M059J (cell line): ENCODE measurements at regions not wholly inside any gene's neighbourhood (a gene's known extent, or its start where the extent isn't known, plus 50 kb on each side); places are given as distances from the start of the nearest gene placed in this dataset.
"Not testable (repeated sequence)": the region's sequence is repeated elsewhere in the genome, so short reads cannot be mapped to it uniquely, and the experiment has no call there.

Experiments used
- DNase-seq: peaks from one replicate; pipeline ENCODE4 v3.0.0-alpha.2; 2012; ENCODE audit warnings: low read depth

DNA sequence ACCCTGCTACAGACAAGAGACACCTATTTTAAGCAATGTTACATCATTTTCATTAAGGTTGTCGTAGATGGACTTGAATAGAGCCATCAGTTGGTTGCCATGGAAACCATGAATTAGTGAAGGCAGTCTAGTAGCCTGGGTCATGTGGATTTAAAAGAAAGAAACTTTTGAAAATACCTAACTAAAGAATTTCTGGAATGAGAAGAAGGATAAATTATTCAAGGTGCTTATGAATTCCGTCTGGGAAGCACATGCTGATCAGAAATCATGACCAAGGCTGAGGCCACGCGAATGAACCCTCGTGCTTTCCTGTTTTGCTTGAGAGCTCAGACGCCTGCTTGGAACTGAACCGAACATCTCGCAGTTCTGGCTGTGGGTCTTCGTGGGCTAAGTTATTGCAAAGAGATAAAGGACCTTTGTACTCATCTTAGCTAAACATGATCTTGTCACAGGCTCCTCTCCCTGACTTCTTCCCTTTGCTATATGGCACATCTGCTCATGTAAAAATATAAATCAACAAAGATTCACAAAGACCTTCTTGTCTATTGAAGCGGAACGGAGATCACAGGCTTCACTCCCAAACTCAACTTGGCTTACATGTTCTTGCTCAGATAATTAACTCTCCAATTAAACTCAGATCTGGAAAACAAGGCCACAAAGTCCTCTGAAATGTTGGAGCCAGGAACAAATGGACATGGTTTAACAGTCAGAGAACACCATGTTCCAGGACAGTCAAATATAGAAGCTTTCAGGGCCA lies 140.2 kb downstream of the NUFIP1 start:
- no peak for DNase-seq

DNA sequence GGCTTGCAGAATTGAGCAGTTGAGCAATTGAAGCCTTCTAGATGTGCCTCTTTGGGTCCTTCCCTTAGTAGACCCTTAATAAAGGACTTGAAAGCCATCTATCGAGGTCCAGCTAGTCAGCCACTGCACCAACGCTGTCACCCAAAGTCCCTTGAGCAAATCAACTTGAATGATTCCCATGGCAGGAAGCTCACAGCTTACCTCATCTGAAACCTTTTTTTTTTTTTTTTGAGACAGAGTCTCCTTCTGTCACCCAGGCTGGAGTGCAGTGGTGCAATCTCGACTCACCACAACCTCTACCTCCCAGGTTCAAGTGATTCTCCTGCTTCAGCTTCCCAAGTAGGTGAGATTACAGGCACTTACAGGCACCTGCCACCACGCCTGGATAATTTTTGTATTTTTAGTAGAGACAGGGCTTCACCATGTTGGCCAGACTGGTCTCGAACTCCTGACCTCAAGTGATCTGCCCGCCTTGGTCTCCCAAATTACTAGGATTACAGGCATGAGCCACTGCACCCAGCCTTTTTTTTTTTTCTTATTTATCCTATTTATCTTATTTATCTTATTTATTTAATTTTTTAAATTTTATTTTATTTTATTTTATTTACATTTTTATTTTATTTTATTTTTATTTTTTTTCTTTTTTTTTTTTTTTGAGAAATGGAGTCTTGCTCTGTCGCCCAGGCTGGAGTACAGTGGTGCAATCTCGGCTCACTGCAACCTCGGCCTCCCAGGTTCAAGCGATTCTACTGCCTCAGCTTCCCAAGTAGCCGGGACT lies 143.8 kb downstream of the NUFIP1 start:
- not testable (repeated sequence) for DNase-seq

DNA sequence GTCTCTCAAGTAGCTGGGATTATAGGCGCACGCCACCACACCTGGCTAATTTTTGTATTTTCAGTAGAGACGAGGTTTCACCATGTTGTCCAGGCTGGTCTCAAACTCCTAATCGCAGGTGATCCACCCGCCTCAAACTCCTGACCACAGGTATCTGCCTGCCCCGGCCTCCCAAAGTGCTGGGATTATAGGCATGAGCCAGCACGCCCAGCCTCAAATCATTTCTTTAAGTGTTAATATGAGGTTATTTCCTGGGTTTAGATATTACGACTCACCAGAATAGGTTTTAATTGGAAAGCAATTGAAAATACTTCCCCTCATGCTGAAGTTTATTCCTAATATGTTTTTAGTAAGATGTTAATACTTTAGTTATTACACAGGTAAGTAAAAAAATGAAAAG lies 144.5 kb downstream of the NUFIP1 start:
- no peak for DNase-seq

DNA sequence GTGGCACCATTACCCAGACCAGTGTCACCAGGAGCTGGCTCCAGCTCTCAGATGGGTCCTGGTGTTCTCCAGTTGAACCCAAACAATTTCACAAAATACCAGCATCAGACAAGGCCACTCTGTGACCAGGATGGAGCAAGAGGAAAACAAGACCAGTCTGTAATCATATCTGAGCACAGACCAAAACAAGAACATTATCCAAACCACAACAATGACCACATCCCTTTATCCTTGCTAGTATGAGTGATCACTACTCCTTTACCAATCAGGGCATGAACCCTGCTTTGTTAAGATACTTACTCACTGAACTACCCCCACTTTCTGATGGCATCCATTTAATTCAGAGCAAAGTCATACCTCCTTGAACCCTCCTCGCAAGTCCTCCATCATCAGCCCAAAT lies 145.9 kb downstream of the NUFIP1 start:
- peak; percentile 69 for DNase-seq

DNA sequence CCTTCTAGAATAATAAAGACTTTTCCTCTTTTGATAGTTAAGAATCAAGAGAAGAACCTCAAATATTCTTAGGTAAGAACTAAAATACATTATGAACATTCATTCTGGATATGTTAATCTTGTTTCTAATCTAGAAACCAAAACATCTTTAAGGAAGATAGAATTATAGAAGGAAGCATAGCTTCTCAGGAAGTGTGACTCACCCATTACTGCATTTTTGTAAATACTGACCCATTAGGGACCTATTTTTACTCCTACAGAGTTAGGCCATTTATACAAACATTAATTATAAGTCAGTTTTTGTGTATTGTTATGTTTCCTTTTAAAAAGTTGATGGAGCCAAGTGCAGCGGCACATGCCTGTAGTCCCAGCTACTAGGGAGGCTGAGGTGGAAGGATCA lies 147.1 kb downstream of the NUFIP1 start:
- DNase-seq = peak; percentile 65

DNA sequence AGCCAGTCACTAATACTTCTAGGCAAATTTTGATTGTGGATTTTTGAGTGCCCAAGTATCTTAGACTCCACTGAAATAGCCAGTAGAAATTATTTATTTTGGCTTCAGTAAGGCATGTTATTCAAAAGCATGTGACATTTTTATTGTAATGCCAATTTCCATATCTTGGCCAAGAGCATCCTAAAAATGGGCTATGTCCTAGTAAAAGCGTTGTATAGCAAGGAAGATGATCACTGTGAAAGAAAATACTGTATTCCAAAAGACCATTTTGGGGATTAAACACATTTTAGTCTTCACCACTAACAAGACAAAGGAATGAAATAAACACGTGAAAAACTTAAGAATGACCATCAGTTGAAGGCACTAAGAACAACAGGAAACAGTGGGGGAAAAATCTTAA lies 149.1 kb downstream of the NUFIP1 start:
- DNase-seq = no peak

DNA sequence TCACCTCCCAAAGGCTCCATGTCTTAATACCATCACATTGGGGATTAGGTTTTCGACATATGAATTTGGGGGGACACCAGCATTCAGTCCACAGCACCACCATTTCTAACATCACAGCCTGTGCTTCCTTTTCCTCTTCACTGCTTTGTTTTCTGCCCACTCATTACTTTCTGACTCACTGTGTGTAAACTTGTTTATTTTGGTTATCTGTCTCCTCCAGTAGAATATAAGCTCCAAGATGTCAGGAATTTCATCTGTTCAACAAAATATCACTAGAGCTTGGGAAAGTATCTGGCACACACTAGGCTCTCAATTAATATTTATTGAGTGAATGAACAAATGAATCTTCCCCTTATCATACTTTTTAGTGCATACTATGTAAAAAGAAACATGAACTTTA lies 152.0 kb downstream of the NUFIP1 start:
- peak; percentile 51 for DNase-seq

DNA sequence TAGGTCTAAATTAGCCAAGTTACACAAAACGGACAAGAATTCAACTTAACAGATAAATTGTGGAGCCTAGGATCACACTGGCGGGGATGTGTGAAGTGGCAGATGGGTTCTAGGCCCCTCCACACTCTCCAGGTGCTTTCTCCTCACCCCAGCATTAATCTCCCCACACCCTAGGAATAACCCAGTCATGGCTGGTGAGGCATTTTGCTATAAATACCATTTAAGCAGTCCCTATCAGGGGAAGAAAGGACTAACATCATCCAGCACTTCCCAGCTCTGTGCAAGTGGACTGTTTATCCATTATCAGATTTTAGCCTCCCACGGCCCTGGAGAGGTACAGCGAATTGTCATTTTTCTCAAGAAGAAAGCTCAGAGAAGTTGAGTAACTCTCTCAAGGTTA lies 154.9 kb downstream of the NUFIP1 start:
- no peak for DNase-seq

DNA sequence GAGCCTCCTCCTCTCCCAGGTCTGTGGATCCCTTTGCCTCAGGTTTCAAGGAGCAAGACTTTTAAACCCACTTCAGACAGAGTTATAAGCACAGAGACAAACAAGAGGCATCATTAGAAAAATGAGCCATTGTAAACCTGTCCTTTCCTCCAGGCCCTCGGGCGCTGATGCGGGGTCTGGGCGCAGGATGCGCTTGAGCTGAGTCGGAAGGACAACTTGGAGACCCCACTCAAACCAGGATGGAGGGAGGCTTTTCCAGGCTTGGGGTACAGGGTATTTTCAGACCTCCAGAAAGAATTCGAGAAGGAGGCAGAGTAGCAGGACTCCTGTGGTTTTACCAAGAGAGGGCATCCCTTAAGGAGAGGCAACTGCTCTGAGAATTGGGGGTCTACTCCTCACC lies 155.6 kb downstream of the NUFIP1 start:
- DNase-seq = no peak

DNA sequence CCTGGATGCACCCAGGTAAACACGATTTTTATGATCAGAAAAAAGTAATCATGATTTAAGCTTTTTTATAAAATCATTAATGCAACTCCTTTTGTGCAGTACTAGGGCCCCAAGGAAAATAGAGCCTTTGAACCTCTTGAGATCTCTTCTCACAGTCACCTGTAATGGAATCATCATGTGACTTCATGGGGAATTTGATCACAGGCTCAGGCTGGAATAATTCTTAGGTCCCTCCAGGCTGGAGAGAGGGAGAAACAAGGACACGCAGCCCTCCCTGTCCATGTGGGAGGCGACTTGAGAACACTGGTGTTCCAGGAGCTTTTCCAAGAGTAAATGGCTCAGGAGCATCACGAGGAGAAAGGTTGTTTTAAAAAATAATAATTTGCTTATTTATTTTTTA lies 156.1 kb downstream of the NUFIP1 start:
- no peak for DNase-seq

DNA sequence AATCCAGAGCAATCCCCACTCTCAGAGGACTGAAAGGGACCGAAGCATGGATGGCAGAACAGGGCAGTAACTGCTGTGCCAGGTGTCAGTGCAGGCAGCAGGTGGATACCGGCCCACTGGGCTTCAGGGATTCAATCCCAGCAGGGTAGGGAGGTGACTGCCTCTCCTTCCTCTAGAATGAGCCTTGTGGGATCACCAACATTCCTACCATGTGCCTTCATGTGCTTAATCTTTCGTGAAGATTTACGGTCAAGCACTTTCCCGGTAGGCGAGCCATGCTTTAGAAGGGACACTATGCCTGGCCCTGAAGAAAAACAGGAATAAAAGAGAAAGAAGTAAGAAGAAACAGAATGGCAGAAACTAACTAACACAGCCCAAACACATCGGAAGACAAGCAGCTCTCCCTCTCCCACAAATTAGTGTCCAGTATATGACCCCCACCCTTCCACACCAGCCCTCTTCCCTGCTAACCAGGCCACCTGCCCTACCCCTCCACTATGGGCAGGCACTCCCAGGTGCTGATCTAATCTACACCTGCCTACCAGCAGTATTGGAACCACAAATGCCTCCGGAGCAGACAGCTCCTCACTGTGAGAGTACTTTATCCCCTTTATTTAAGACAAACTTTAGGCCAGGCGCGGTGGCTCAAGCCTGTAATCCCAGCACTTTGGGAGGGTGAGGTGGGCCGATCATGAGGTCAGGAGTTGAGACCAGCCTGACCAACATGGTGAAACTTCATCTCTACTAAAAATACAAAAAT lies 162.5 kb downstream of the NUFIP1 start:
- DNase-seq = no peak

DNA sequence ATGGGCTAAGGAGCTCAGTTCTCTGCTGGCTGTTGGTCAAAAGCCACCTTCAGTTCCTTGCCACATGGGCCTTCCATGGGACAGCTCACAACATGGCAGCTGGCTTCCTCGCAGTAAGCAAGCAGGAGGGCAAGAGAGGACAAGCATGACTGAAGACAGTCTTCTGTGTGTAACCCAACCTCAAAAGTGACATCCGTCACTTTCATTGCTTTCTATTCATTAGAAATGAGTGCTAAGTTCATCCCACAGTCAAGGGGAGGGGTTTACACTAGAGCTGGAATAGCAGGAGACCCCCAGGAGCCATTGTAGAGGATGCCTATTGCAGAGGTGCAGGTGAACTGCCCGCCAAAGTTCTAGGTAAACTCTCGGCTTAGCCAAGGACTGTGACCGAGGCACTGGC lies 163.3 kb downstream of the NUFIP1 start:
- DNase-seq = no peak

DNA sequence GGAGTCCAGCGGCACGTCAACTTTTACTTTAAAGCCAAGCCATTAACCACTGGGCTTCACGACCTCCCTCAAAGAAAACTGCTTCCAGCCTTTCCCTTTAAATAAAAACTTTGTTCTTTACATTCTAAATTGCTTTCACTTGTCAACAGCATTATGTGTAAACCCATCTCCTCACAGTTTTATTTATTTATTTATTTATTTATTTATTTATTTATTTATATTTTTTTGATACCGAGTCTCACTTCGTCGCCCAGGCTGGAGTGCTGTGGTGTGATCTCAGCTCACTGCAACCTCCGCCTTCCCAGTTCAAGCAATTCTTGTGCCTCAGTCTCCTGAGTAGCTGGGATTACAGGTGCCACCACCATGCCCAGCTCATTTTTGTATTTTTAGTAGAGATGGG lies 165.7 kb downstream of the NUFIP1 start:
- not testable (repeated sequence) for DNase-seq

DNA sequence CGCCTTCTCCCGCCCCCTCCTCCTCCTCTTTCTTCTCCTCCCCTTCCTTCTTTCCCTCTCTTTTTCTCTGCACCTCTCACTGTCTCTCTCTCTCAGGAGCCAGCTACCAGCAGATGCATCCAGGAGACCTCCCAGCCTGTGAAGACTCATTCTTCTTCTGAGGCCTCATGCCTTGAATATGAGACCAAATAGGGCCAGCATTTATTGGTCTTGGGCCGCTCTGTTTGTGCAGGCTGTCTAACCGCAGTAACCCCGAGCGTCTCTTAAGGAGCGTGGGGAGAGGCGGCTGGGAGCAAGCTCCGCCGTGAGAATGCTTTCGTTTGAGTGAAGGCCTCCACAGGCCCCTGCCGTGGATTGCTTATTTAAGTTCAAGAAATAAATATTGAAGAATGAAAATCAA lies 167.0 kb downstream of the NUFIP1 start:
- no peak for DNase-seq

DNA sequence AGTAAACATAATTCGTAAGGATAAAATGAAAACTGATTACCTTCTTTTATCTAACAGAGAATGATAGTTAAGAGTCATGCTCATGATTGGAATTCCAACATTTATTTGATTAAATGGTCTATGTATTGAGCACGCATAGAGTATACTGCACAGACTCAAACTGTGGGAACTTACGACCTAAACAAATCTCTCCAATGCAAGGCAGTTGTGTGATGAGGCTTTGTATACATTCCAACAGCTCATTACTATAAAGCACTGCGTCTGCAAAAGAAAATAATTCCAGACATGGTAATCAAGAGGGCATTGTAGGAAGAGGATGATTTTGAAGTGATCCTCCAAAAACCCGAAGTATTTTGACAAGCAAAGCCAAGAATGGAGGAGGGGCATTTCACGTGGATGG lies 169.5 kb downstream of the NUFIP1 start:
- no peak for DNase-seq

DNA sequence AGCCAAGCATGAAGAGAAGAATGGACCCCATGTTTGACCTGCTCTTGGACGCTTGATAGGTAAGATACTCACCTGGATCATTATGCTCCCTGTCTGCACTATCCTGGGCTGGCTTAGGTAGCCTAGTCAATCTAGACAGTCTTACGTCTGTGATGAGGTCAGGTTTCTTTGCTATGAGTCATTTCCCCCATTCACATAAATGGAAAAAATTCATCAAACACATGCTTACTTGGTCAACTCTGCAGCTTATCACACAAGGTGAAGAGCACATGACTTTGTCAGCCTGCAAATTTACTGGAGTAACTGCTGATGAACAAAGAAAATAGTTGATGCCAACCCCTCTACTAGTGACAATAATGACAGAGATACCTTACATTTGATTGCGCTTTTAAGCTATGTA lies 170.0 kb downstream of the NUFIP1 start:
- peak; percentile 90 for DNase-seq

DNA sequence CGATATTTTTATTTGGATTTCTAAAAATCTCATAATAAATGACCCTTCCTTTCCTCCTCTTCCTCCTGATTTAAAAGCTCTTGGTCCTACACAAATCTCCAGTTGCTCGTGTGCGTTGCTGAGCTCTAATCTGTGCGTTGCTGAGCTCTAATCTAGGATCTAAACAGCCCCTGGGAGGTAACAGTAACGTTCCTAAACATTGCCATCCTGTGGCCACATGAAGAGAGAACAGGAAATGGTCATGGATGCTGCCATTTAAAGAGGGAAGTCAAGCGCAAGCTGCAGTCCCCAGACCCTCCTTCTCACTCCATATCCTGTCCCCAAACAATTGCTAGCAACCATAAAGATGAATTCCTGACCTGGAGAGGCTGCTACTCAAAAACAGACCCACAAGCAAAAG lies 170.8 kb downstream of the NUFIP1 start:
- DNase-seq = peak; percentile 40

DNA sequence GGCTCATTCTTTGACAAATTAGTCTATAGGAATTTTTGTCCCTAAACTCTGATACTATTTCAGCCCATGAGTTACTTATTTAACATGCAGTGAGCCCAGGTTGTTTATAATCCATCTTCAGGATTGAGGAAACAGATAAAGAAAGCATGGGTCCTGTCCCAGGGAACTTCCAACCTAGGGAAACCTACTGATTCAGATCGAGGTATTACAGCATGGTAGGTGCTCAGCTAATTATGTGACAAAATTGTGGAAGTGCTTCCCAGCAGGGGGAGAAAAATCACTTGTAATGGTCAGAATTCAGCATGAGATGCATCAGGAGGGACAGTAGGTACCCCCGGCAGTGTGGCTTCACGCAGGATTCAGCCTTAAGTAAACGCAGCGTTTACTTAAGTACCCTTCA lies 171.3 kb downstream of the NUFIP1 start:
- no peak for DNase-seq

DNA sequence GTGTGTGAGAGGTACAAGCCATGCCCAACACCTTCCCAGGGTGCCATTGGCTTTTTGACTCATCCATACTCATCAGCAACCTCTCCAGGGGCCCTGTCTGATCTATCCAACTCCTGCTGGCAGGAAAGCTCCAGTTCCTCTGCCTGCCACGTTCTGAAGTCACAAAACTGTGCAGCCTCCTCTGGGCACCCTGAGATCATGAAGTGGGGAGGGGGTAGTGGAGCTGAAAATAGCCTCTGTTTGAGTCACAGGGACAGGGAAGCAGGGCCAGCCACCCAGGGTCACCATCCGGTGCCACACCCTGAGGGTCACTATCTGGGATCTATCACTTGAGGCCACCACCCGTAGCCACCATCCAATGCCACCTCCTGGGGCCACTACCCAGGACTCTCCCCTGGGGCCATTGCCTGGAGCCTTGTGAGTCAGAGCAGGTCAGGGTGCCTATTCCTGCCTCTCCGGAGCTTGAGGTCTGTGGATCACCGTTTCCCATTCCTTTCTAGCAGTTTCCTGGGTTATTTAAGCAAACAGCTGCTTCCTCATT lies 172.1 kb downstream of the NUFIP1 start:
- DNase-seq = peak; percentile 87

DNA sequence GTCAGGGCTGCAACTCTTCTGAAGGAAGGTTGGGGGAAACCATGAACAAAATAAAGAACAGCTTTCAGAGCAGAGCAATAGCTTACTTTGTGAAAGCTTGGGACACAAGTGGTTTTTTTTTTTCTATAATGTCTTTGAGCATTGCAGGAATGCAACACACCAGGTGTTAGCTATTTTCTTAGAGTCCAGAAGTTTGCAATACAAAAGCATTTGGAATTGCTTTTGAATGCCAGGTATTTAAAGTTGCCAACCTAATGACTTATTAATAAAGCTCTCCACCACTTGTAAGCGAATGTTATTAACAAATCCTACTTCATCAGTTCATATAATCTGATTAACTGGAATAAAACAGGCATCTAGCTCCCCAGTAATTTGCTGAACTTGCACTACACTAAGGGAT lies 172.6 kb downstream of the NUFIP1 start:
- no peak for DNase-seq

DNA sequence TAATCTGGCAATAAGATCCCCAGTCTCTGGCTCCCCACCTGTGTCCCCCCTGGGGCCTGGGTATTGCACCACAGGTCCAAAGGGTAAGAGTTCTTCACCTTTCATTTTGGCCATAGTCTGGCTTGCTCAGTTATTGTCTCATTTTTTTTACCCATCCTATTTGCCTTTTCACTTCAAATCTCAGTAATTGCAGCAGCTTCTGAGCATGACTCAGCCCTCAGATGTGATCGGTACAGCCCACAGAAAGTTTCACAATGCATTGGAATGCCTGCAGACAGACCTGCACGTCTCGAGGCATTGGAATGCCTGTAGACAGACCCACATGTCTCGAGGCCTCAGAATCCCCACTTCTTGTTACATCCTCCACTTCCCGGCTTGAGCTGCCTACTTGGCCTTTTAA lies 173.6 kb downstream of the NUFIP1 start:
- DNase-seq = peak; percentile 94

DNA sequence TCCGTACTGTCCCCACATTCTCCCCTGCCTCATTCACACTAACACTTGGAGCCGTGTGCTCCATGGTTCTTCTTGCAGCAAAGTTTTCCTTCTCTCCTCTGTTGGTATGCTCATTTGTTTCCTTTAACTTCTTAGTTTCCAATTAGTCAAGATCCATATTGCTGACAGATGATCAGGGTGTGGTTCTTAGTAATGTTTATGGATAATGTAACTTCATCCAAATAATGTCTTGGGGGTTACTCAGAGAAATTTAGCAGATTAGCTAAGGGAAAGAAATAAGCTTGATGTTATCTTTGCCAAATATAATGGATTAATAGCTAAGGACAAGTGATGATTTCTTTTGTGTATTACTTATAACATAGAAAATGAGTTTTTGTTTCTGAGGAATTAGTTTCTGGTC lies 174.4 kb downstream of the NUFIP1 start:
- DNase-seq = no peak
